GM12892 (cell line): ENCODE measurements at regions not wholly inside any gene's neighbourhood (a gene's known extent, or its start where the extent isn't known, plus 50 kb on each side); places are given as distances from the start of the nearest gene placed in this dataset.

Source experiments
- POLR2A ChIP-seq: IDR thresholded peaks from 2 replicates; pipeline ENCODE4 v1.6.1; 2011; ENCODE audit warnings: low read depth, low read length, control low read depth
- POLR2AphosphoS5 ChIP-seq: IDR thresholded peaks from 2 replicates; pipeline ENCODE4 v1.6.1; 2011; ENCODE audit warnings: low read depth, low read length, control low read depth

DNA sequence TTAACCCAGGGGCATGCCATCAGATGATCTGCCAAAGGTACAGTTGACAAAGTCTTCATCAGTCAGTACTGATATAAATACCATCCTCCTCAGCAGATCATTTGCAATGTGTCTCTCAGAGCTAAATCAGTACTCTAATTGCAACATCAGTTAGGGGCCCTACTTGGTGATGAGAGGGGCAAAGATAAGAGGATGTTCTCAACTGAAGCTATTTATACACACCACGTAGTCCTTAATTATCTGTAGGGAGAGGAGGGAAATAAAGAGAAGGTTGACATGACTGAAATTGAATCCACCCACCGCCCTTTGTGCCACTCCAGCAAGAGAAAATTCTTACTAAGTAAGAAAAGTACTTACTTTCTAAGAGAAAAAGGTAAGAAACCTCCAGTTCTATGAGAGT lies 157.8 kb upstream of the NUDT4 start:
- TF ChIP-seq POLR2A = no peak
- TF ChIP-seq POLR2AphosphoS5 = no peak
